Mucosa of rectum (tissue), 2 donors: ENCODE measurements at regions not wholly inside any gene's neighbourhood (a gene's known extent, or its start where the extent isn't known, plus 50 kb on each side); places are given as distances from the start of the nearest gene placed in this dataset.
"Not testable (repeated sequence)": the region's sequence is repeated elsewhere in the genome, so short reads cannot be mapped to it uniquely, and the experiment has no call there.

Source experiments
- H3K27ac ChIP-seq, 2 donors: one replicate each; pipeline ENCODE4 v1.7.0; 2013; ENCODE audit warnings: inconsistent platforms in 2 of 2, low read depth in 2 of 2, low read length in 2 of 2
- H3K27me3 ChIP-seq, 2 donors: one replicate each; pipeline ENCODE4 v1.7.0; 2013; ENCODE audit warnings: low read length in 2 of 2; ENCODE audit not compliant: control insufficient read depth in 2 of 2, insufficient read depth in 2 of 2
- H3K36me3 ChIP-seq, 2 donors: one replicate each; pipeline ENCODE4 v1.7.0; 2013; ENCODE audit warnings: low read length in 2 of 2; ENCODE audit not compliant: control insufficient read depth in 2 of 2, insufficient read depth in 2 of 2
- H3K4me1 ChIP-seq, 2 donors: one replicate each; pipeline ENCODE4 v1.7.0; 2013; ENCODE audit warnings: low read length in 2 of 2, mild to moderate bottlenecking in 1 of 2; ENCODE audit not compliant: control insufficient read depth in 2 of 2, insufficient read depth in 2 of 2
- H3K4me3 ChIP-seq, 2 donors: one replicate each; pipeline ENCODE4 v1.7.0; 2013; ENCODE audit warnings: low read length in 2 of 2
- H3K9ac ChIP-seq, 2 donors: one replicate each; pipeline ENCODE4 v1.7.0; 2013; ENCODE audit warnings: low read length in 2 of 2, low read depth in 1 of 2, mild to moderate bottlenecking in 1 of 2
- H3K9me3 ChIP-seq, 2 donors: one replicate each; pipeline ENCODE4 v1.7.0; 2013; ENCODE audit warnings: low read length in 2 of 2; ENCODE audit not compliant: control insufficient read depth in 2 of 2
- donor health status: healthy.
- donor health status: Normal muscosa, but diverticular disease.

- no peak overlapping the region for H3K9ac ChIP-seq
- H3K36me3 ChIP-seq = no peaks in the 10 kb centered on the region
- no peak overlapping the region for H3K4me3 ChIP-seq
- no peaks in the 10 kb centered on the region for H3K4me1 ChIP-seq
- no peak overlapping the region for H3K27ac ChIP-seq
- no peaks in the 10 kb centered on the region for H3K27me3 ChIP-seq
- H3K9me3 ChIP-seq = peaks cover 0 to 3% of the 10 kb centered on the region in 2 donors
These were observed 190.9 kb upstream of the CDH5 start for GRCh38 chr16:66175636-66176035.

GRCh38 chr16:66175058-66175457, 191.4 kb upstream of the CDH5 start:
- H3K4me1 ChIP-seq = no peaks in the 10 kb centered on the region
- H3K27me3 ChIP-seq = no peaks in the 10 kb centered on the region
- H3K9me3 ChIP-seq = peaks cover 0 to 3% of the 10 kb centered on the region in 2 donors
- no peak overlapping the region for H3K9ac ChIP-seq
- H3K27ac ChIP-seq = no peak overlapping the region
- no peak overlapping the region for H3K4me3 ChIP-seq
- no peaks in the 10 kb centered on the region for H3K36me3 ChIP-seq

GRCh38 chr16:66173796-66174195, 192.7 kb upstream of the CDH5 start:
- not testable (repeated sequence) for H3K27me3 ChIP-seq, H3K27ac ChIP-seq, H3K4me1 ChIP-seq, H3K36me3 ChIP-seq, H3K9ac ChIP-seq, H3K4me3 ChIP-seq, H3K9me3 ChIP-seq

GRCh38 chr16:66173181-66173580, 193.3 kb upstream of the CDH5 start:
- not testable (repeated sequence) for H3K9ac ChIP-seq, H3K36me3 ChIP-seq, H3K27ac ChIP-seq

GRCh38 chr16:66172463-66172862, 194.0 kb upstream of the CDH5 start:
- Histone ChIP-seq H3K4me3 (no peak overlapping the region), H3K27me3 (no peaks in the 10 kb centered on the region), H3K36me3 (no peaks in the 10 kb centered on the region), H3K9me3 (no peaks in the 10 kb centered on the region), H3K4me1 (no peaks in the 10 kb centered on the region), H3K27ac (no peak overlapping the region), H3K9ac (no peak overlapping the region)

More at GRCh38 chr16:66173181-66173580, 193.3 kb upstream of the CDH5 start:
- not testable (repeated sequence) for H3K4me3 ChIP-seq, H3K9me3 ChIP-seq, H3K4me1 ChIP-seq, H3K27me3 ChIP-seq

- Histone ChIP-seq H3K9me3 (no peaks in the 10 kb centered on the region), H3K36me3 (no peaks in the 10 kb centered on the region), H3K27ac (no peak overlapping the region)
These were observed 194.9 kb upstream of the CDH5 start for GRCh38 chr16:66171578-66171977.

GRCh38 chr16:66170989-66171388, 195.5 kb upstream of the CDH5 start:
- no peak overlapping the region for H3K4me3 ChIP-seq
- H3K27ac ChIP-seq = no peak overlapping the region
- no peaks in the 10 kb centered on the region for H3K27me3 ChIP-seq
- H3K36me3 ChIP-seq = no peaks in the 10 kb centered on the region
- H3K9me3 ChIP-seq = no peaks in the 10 kb centered on the region
- H3K4me1 ChIP-seq = no peaks in the 10 kb centered on the region
- H3K9ac ChIP-seq = no peak overlapping the region

More at GRCh38 chr16:66171578-66171977, 194.9 kb upstream of the CDH5 start:
- Histone ChIP-seq H3K27me3 (no peaks in the 10 kb centered on the region), H3K4me1 (no peaks in the 10 kb centered on the region), H3K9ac (no peak overlapping the region), H3K4me3 (no peak overlapping the region)

GRCh38 chr16:66169817-66170216, 196.7 kb upstream of the CDH5 start:
- Histone ChIP-seq H3K9ac (no peak overlapping the region), H3K27me3 (no peaks in the 10 kb centered on the region), H3K27ac (no peak overlapping the region), H3K4me3 (no peak overlapping the region), H3K9me3 (no peaks in the 10 kb centered on the region), H3K36me3 (no peaks in the 10 kb centered on the region), H3K4me1 (no peaks in the 10 kb centered on the region)

- H3K9me3 ChIP-seq = no peaks in the 10 kb centered on the region
- H3K4me1 ChIP-seq = no peaks in the 10 kb centered on the region
- no peaks in the 10 kb centered on the region for H3K27me3 ChIP-seq
- H3K4me3 ChIP-seq = no peak overlapping the region
- no peaks in the 10 kb centered on the region for H3K36me3 ChIP-seq
- H3K9ac ChIP-seq = no peak overlapping the region
- no peak overlapping the region for H3K27ac ChIP-seq
These were observed 197.7 kb upstream of the CDH5 start for GRCh38 chr16:66168777-66169176.

GRCh38 chr16:66167564-66168291, 198.8 kb upstream of the CDH5 start:
- no peaks in the 10 kb centered on the region for H3K9me3 ChIP-seq
- no peak overlapping the region for H3K9ac ChIP-seq
- H3K4me3 ChIP-seq = no peak overlapping the region
- no peak overlapping the region for H3K27ac ChIP-seq
- no peaks in the 10 kb centered on the region for H3K36me3 ChIP-seq
- H3K27me3 ChIP-seq = no peaks in the 10 kb centered on the region
- no peaks in the 10 kb centered on the region for H3K4me1 ChIP-seq
